IMR-90 (cell line): ENCODE measurements at regions not wholly inside any gene's neighbourhood (a gene's known extent, or its start where the extent isn't known, plus 50 kb on each side); places are given as distances from the start of the nearest gene placed in this dataset.

Experiments
- ATAC-seq: fragments of 200-7000 bp; cut with Tn5 transposase; 2 replicates; pipeline ENCODE4 v1.9.1; 2020; ENCODE audit warnings: low read depth, mild to moderate bottlenecking, moderate library complexity
- BruUV-seq: library from RNA; stranded (reverse); fragments of 400-500 nt; replicated peaks from 2 replicates; lab custom pipeline; 2021; lab: Mats Ljungman, UMichigan
- CTCF ChIA-PET: fragments of 300-600 bp; formaldehyde crosslinking; extraction: SDS; loops from one replicate; lab custom pipeline; 2021; ENCODE audit warnings: antibody characterized with exemption; lab: Yijun Ruan, JAX
- POLR2A ChIA-PET: fragments of 300-600 bp; sonication (Branson Sonifier 250); formaldehyde crosslinking; loops from one replicate; lab custom pipeline; 2022; ENCODE audit warnings: antibody characterized with exemption; ENCODE audit not compliant: unreplicated experiment; lab: Charles Lee
- DNase-seq: peaks from one replicate; pipeline ENCODE4 v3.0.0; 2013
- H2AFZ ChIP-seq: replicated peaks from 2 replicates; pipeline ENCODE3; 2013; ENCODE audit warnings: low read length, mild to moderate bottlenecking; ENCODE audit not compliant: poor library complexity
- H2AK5ac ChIP-seq: 2 replicates; pipeline ENCODE4 v1.6.1; 2013; ENCODE audit warnings: low read depth, low read length, inconsistent platforms
- H2AK9ac ChIP-seq: replicated peaks from 2 replicates; pipeline ENCODE3; 2013; ENCODE audit warnings: mild to moderate bottlenecking, low read depth, low read length, moderate library complexity; ENCODE audit not compliant: poor library complexity
- H2BK120ac ChIP-seq: 2 replicates; pipeline ENCODE4 v1.6.1; 2013; ENCODE audit warnings: low read depth, low read length, inconsistent platforms
- H2BK15ac ChIP-seq: 3 replicates; pipeline ENCODE4 v1.6.1; 2013; ENCODE audit warnings: low read depth, low read length, inconsistent platforms
- H2BK20ac ChIP-seq: 2 replicates; pipeline ENCODE4 v1.6.1; 2013; ENCODE audit warnings: low read depth, mild to moderate bottlenecking, inconsistent platforms, low read length, moderate library complexity
- H2BK5ac ChIP-seq: 2 replicates; pipeline ENCODE4 v1.6.1; 2013; ENCODE audit warnings: mild to moderate bottlenecking, low read depth, low read length, inconsistent platforms; ENCODE audit not compliant: poor library complexity, severe bottlenecking
- H3K14ac ChIP-seq: replicated peaks from 2 replicates; pipeline ENCODE4 v1.6.1; 2013; ENCODE audit warnings: low read depth, low read length, inconsistent platforms
- H3K18ac ChIP-seq: 2 replicates; pipeline ENCODE4 v1.6.1; 2013; ENCODE audit warnings: low read depth, low read length, control low read depth
- H3K23ac ChIP-seq: 2 replicates; pipeline ENCODE4 v1.6.1; 2013; ENCODE audit warnings: low read depth, low read length, inconsistent platforms
- H3K27ac ChIP-seq: 2 replicates; pipeline ENCODE4 v1.5.1; 2013; ENCODE audit warnings: mild to moderate bottlenecking, control low read depth, low read length; ENCODE audit not compliant: insufficient read depth
- H3K27me3 ChIP-seq: 2 replicates; pipeline ENCODE4 v1.6.1; 2013; ENCODE audit warnings: low read length; ENCODE audit not compliant: control insufficient read depth, insufficient read depth
- H3K36me3 ChIP-seq: 2 replicates; pipeline ENCODE4 v1.6.1; 2013; ENCODE audit warnings: low read length, mixed read lengths; ENCODE audit not compliant: control insufficient read depth, insufficient read depth
- H3K4ac ChIP-seq: 2 replicates; pipeline ENCODE4 v1.6.1; 2013; ENCODE audit warnings: low read depth, low read length, inconsistent platforms
- H3K4me1 ChIP-seq: 2 replicates; pipeline ENCODE4 v1.6.1; 2013; ENCODE audit warnings: low read length, mixed read lengths; ENCODE audit not compliant: control insufficient read depth, insufficient read depth
- H3K4me2 ChIP-seq: 2 replicates; pipeline ENCODE4 v1.6.1; 2013; ENCODE audit warnings: low read depth, mild to moderate bottlenecking, control low read depth, low read length, moderate library complexity
- H3K4me3 ChIP-seq: 2 replicates; pipeline ENCODE4 v1.5.1; 2013; ENCODE audit warnings: low read depth, mild to moderate bottlenecking, control low read depth, low read length, moderate library complexity; ENCODE audit not compliant: insufficient read depth
- H3K56ac ChIP-seq: 2 replicates; pipeline ENCODE4 v1.6.1; 2013; ENCODE audit warnings: low read length, inconsistent platforms; ENCODE audit not compliant: insufficient read depth; ENCODE audit errors: extremely low read depth
- H3K79me1 ChIP-seq, 2 experiments: 2 replicates each; pipeline ENCODE4 v1.6.1; 2013; ENCODE audit warnings: low read length in 2 of 2, inconsistent platforms in 1 of 2, low read depth in 1 of 2
- H3K9ac ChIP-seq: 2 replicates; pipeline ENCODE4 v1.6.1; 2013; ENCODE audit warnings: low read depth, low read length, control low read depth
- H3K9me1 ChIP-seq: 2 replicates; pipeline ENCODE4 v1.6.1; 2013; ENCODE audit warnings: low read length, inconsistent platforms; ENCODE audit not compliant: insufficient read depth
- H3K9me3 ChIP-seq: 2 replicates; pipeline ENCODE4 v1.6.1; 2013; ENCODE audit warnings: low read length; ENCODE audit not compliant: control insufficient read depth, insufficient read depth
- H4K20me1 ChIP-seq: 2 replicates; pipeline ENCODE4 v1.6.1; 2013; ENCODE audit warnings: low read length, inconsistent platforms; ENCODE audit not compliant: insufficient read depth
- H4K5ac ChIP-seq: 2 replicates; pipeline ENCODE4 v1.6.1; 2013; ENCODE audit warnings: mild to moderate bottlenecking, low read depth, low read length, control low read depth
- H4K8ac ChIP-seq, 2 experiments: 2 replicates each; pipeline ENCODE4 v1.6.1; 2013; ENCODE audit warnings: low read depth in 2 of 2, low read length in 2 of 2, control low read depth in 1 of 2, inconsistent platforms in 1 of 2
- H4K91ac ChIP-seq: 2 replicates; pipeline ENCODE4 v1.6.1; 2013; ENCODE audit warnings: low read depth, low read length, inconsistent platforms; ENCODE audit not compliant: insufficient read depth
- BHLHE40 ChIP-seq: fragments of 150-350 bp; IDR thresholded peaks from 2 replicates; pipeline ENCODE4 v1.6.1; 2016; ENCODE audit warnings: mild to moderate bottlenecking, low read depth, low read length
- CEBPB ChIP-seq: IDR thresholded peaks from 2 replicates; pipeline ENCODE4 v1.6.1; 2012; ENCODE audit warnings: low read depth, low read length, improper control_type of control experiment
- CHD1 ChIP-seq: IDR thresholded peaks from 2 replicates; pipeline ENCODE4 v1.6.1; 2012; ENCODE audit warnings: low read depth, low read length, improper control_type of control experiment
- FOS ChIP-seq: fragments of 150-350 bp; IDR thresholded peaks from 2 replicates; pipeline ENCODE4 v1.6.1; 2016; ENCODE audit warnings: low read depth, low read length
- MAFK ChIP-seq: IDR thresholded peaks from 2 replicates; pipeline ENCODE4 v1.6.1; 2012; ENCODE audit warnings: low read depth, low read length, improper control_type of control experiment
- MAZ ChIP-seq: IDR thresholded peaks from 2 replicates; pipeline ENCODE4 v1.6.1; 2012; ENCODE audit warnings: low read depth, mild to moderate bottlenecking, low read length, improper control_type of control experiment, moderate library complexity, borderline replicate concordance
- MXI1 ChIP-seq: IDR thresholded peaks from 2 replicates; pipeline ENCODE4 v1.6.1; 2012; ENCODE audit warnings: low read depth, mild to moderate bottlenecking, low read length, moderate library complexity, borderline replicate concordance
- NFE2L2 ChIP-seq: fragments of 150-350 bp; IDR thresholded peaks from 2 replicates; pipeline ENCODE4 v1.6.1; 2016; ENCODE audit warnings: low read depth, mild to moderate bottlenecking, low read length
- POLR2A ChIP-seq: IDR thresholded peaks from 2 replicates; pipeline ENCODE4 v1.6.1; 2012; ENCODE audit warnings: mild to moderate bottlenecking, low read depth, low read length
- RAD21 ChIP-seq: IDR thresholded peaks from 2 replicates; pipeline ENCODE4 v1.6.1; 2012; ENCODE audit warnings: low read length, improper control_type of control experiment
- RCOR1 ChIP-seq: IDR thresholded peaks from 2 replicates; pipeline ENCODE4 v1.6.1; 2012; ENCODE audit warnings: mild to moderate bottlenecking, low read length, improper control_type of control experiment; ENCODE audit not compliant: insufficient replicate concordance
- RFX5 ChIP-seq: IDR thresholded peaks from 2 replicates; pipeline ENCODE4 v1.8.0; 2012; ENCODE audit warnings: low read depth, mild to moderate bottlenecking, low read length, moderate library complexity
- SMC3 ChIP-seq: fragments of 150-350 bp; IDR thresholded peaks from 2 replicates; pipeline ENCODE4 v1.6.1; 2016; ENCODE audit warnings: low read depth, mild to moderate bottlenecking, antibody characterized with exemption, low read length, moderate library complexity
- WGBS, 2 experiments: methylation state at CpG; one replicate each; pipeline versions ENCODE4 v1.1.5 to v1.1.7; 2013; ENCODE audit warnings: missing lambda C conversion rate in 2 of 2; ENCODE audit not compliant: insufficient read length in 1 of 2; ENCODE audit errors: extremely low coverage in 2 of 2; 5-methylcytosine and 5-hydroxymethylcytosine counted together
- dilution Hi-C: fragments of 300-500 bp; cut with HindIII; formaldehyde crosslinking; loops from one replicate; pipeline ENCODE4 v1.14.3; 2018; ENCODE audit warnings: low sequenced_read_pairs; ENCODE audit not compliant: unreplicated experiment
- in situ Hi-C: fragments of 300-500 bp; cut with MboI; formaldehyde crosslinking; loops from 3 replicates; pipeline ENCODE4 v1.14.3; 2019; ENCODE audit warnings: low sequenced_read_pairs, inconsistent platforms, mixed read lengths
- intact Hi-C: fragments of 100-400 bp; cut with micrococcal nuclease; formaldehyde crosslinking; loops from 2 replicates; pipeline ENCODE4 v1.10.0; 2022
- TF ChIP-seq, protein P1 (sequence below): conservative IDR thresholded peaks from 2 replicates; pipeline ENCODE4 v1.5.1; 2012; ENCODE audit warnings: mild to moderate bottlenecking, low read depth, low read length, improper control_type of control experiment
- TF ChIP-seq, protein P2 (sequence below): fragments of 150-350 bp; IDR thresholded peaks from 2 replicates; pipeline ENCODE4 v1.6.1; 2017; ENCODE audit warnings: mild to moderate bottlenecking, antibody characterized with exemption, low read length, low read depth
- TF ChIP-seq, protein P3 (sequence below): fragments of 150-350 bp; IDR thresholded peaks from 2 replicates; pipeline ENCODE4 v1.6.1; 2016; ENCODE audit warnings: low read depth, mild to moderate bottlenecking, low read length, moderate library complexity, borderline replicate concordance

DNA sequence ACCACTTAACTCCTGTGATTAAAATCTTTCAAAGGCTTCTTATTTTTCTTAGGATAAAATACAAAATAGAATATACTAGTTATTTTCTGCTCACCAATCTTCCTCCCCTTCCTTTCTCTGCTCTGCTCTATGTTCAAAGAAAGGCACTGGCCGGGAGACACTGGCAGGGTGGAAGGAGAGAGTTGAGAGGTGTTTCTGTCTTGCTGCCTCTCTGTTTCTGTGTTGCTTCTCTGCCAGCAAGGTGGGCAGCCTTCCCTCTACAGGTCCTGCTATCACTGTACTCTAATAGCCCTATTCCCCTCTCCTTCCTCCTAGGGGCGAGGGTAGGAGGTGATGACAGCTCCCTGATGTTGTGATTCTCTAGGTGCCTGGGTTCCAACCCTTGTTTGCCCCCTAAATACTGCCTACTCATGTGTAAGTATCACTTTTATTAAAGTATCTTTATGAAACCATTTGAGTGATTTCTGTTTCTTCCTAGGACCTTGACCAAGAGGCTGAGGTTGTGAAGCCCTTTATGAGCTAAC is 515.1 kb downstream of the TLE4 start:
- Histone ChIP-seq H3K23ac (no peak overlapping the region), H3K56ac (no peak overlapping the region), H2BK5ac (no peak overlapping the region), H3K27ac (no peak overlapping the region), H3K4me2 (no peak overlapping the region), H2AK9ac (no peak overlapping the region), H4K20me1 (no peaks in the 10 kb centered on the region), H3K36me3 (no peaks in the 10 kb centered on the region), H3K79me1 (no peaks in the 10 kb centered on the region), H3K27me3 (no peaks in the 10 kb centered on the region), H3K4me1 (no peaks in the 10 kb centered on the region), H2AK5ac (no peak overlapping the region), H3K9me3 (no peaks in the 10 kb centered on the region), H4K8ac (no peak overlapping the region), H2BK20ac (no peak overlapping the region), H4K91ac (no peak overlapping the region), H3K14ac (no peak overlapping the region), H4K5ac (no peak overlapping the region), H2BK15ac (no peak overlapping the region), H3K9me1 (no peaks in the 10 kb centered on the region), H2AFZ (no peak overlapping the region), H2BK120ac (no peak overlapping the region), H3K4ac (no peak overlapping the region), H3K4me3 (no peak overlapping the region), H3K18ac (no peak overlapping the region), H3K9ac (no peak overlapping the region)
- intact Hi-C loops = no loop called here
- CTCF ChIA-PET = no interaction called here
- POLR2A ChIA-PET = no interaction called here
- BruUV-seq = no TSS peak
- TF ChIP-seq SMC3 (no peak), MAFK (no peak), RAD21 (no peak), MXI1 (no peak), NFE2L2 (no peak), POLR2A (no peak), CHD1 (no peak), FOS (no peak), RFX5 (no peak), RCOR1 (no peak), MAZ (no peak), BHLHE40 (no peak), CEBPB (no peak)
- TF ChIP-seq, protein P1, sequence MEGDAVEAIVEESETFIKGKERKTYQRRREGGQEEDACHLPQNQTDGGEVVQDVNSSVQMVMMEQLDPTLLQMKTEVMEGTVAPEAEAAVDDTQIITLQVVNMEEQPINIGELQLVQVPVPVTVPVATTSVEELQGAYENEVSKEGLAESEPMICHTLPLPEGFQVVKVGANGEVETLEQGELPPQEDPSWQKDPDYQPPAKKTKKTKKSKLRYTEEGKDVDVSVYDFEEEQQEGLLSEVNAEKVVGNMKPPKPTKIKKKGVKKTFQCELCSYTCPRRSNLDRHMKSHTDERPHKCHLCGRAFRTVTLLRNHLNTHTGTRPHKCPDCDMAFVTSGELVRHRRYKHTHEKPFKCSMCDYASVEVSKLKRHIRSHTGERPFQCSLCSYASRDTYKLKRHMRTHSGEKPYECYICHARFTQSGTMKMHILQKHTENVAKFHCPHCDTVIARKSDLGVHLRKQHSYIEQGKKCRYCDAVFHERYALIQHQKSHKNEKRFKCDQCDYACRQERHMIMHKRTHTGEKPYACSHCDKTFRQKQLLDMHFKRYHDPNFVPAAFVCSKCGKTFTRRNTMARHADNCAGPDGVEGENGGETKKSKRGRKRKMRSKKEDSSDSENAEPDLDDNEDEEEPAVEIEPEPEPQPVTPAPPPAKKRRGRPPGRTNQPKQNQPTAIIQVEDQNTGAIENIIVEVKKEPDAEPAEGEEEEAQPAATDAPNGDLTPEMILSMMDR = no peak
- TF ChIP-seq, protein P2, sequence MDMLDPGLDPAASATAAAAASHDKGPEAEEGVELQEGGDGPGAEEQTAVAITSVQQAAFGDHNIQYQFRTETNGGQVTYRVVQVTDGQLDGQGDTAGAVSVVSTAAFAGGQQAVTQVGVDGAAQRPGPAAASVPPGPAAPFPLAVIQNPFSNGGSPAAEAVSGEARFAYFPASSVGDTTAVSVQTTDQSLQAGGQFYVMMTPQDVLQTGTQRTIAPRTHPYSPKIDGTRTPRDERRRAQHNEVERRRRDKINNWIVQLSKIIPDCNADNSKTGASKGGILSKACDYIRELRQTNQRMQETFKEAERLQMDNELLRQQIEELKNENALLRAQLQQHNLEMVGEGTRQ = no peak
- TF ChIP-seq, protein P3, sequence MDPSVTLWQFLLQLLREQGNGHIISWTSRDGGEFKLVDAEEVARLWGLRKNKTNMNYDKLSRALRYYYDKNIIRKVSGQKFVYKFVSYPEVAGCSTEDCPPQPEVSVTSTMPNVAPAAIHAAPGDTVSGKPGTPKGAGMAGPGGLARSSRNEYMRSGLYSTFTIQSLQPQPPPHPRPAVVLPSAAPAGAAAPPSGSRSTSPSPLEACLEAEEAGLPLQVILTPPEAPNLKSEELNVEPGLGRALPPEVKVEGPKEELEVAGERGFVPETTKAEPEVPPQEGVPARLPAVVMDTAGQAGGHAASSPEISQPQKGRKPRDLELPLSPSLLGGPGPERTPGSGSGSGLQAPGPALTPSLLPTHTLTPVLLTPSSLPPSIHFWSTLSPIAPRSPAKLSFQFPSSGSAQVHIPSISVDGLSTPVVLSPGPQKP = no peak
- DNase-seq = no peak
- WGBS, 2 experiments = no CpG with 5 or more reads among the region's 2 CpGs
- dilution Hi-C loops = no loop called here
- in situ Hi-C loops = no loop called here
- no peak for ATAC-seq
